ENCODE measurements at regions not wholly inside any gene's neighbourhood (a gene's known extent, or its start where the extent isn't known, plus 50 kb on each side); places are given as distances from the start of the nearest gene placed in this dataset.

GRCh38 chr4:32102896-32103295 lies 1382.7 kb downstream of the PCDH7 start:
- ChIA-PET CTCF (interaction anchor here (1.1 kb wide), 1 partner anchor 20 kb away, joined by 3 read pairs; no protein-coding TSS in a partner anchor), POLR2A (no interaction called here)
- TF ChIP-seq CTCF (IDR thresholded peaks at IDR 0.05; ENCODE audit: control extremely low read depth, extremely low read depth, low read depth, missing control alignments) = no peak
- DNase-seq (ENCODE audit: extremely low spot score) = no peak

GRCh38 chr4:32106767-32107166 lies 1386.6 kb downstream of the PCDH7 start:
- no peak for TF ChIP-seq CTCF (IDR thresholded peaks at IDR 0.05; ENCODE audit: control extremely low read depth, extremely low read depth, low read depth, missing control alignments)
- CTCF ChIA-PET = no interaction called here
- POLR2A ChIA-PET = no interaction called here
- no peak for DNase-seq (ENCODE audit: extremely low spot score)

- ChIA-PET CTCF (interaction anchor here (1.2 kb wide), 2 partner anchors 9 to 11 kb away, joined by 3 to 5 read pairs; no protein-coding TSS in a partner anchor), POLR2A (no interaction called here)
- no peak for DNase-seq (ENCODE audit: extremely low spot score)
Measured at GRCh38 chr4:32112891-32113290, 1392.7 kb downstream of the PCDH7 start.

GRCh38 chr4:32117693-32118092 lies 1397.5 kb downstream of the PCDH7 start:
- TF ChIP-seq CTCF (IDR thresholded peaks at IDR 0.05; ENCODE audit: control extremely low read depth, extremely low read depth, low read depth, missing control alignments) = no peak
- ChIA-PET POLR2A (no interaction called here), CTCF (interaction anchor here (1.2 kb wide), 1 partner anchor 18 kb away, joined by 3 read pairs; no protein-coding TSS in a partner anchor)
- DNase-seq (ENCODE audit: extremely low spot score) = no peak

More at GRCh38 chr4:32112891-32113290, 1392.7 kb downstream of the PCDH7 start:
- TF ChIP-seq CTCF (IDR thresholded peaks at IDR 0.05; ENCODE audit: control extremely low read depth, extremely low read depth, low read depth, missing control alignments) = no peak

GRCh38 chr4:32119907-32120306 lies 1399.7 kb downstream of the PCDH7 start:
- POLR2A ChIA-PET = no interaction called here
- no peak for TF ChIP-seq CTCF (IDR thresholded peaks at IDR 0.05; ENCODE audit: control extremely low read depth, extremely low read depth, low read depth, missing control alignments)

GRCh38 chr4:32128549-32128948 lies 1408.4 kb downstream of the PCDH7 start:
- no peak for DNase-seq (ENCODE audit: extremely low spot score)
- TF ChIP-seq CTCF (IDR thresholded peaks at IDR 0.05; ENCODE audit: control extremely low read depth, extremely low read depth, low read depth, missing control alignments) = no peak
- POLR2A ChIA-PET = no interaction called here
- CTCF ChIA-PET = no interaction called here

More at GRCh38 chr4:32119907-32120306, 1399.7 kb downstream of the PCDH7 start:
- no peak for DNase-seq (ENCODE audit: extremely low spot score)
- CTCF ChIA-PET = no interaction called here

GRCh38 chr4:32129967-32130366 lies 1409.8 kb downstream of the PCDH7 start:
- CTCF ChIA-PET = interaction anchor here (1.3 kb wide), 1 partner anchor 18 kb away, joined by 3 read pairs; no protein-coding TSS in a partner anchor
- POLR2A ChIA-PET = no interaction called here
- no peak for DNase-seq (ENCODE audit: extremely low spot score)
- no peak for TF ChIP-seq CTCF (IDR thresholded peaks at IDR 0.05; ENCODE audit: control extremely low read depth, extremely low read depth, low read depth, missing control alignments)
